Heart right ventricle (tissue), 16 donors: ENCODE measurements at regions not wholly inside any gene's neighbourhood (a gene's known extent, or its start where the extent isn't known, plus 50 kb on each side); places are given as distances from the start of the nearest gene placed in this dataset.
"Not testable (repeated sequence)": the region's sequence is repeated elsewhere in the genome, so short reads cannot be mapped to it uniquely, and the experiment has no call there.

Experiments
- ATAC-seq, 8 donors: fragments of 200-7000 bp; cut with Tn5 transposase; one replicate each; pipeline ENCODE4 v1.9.1; 2020; ENCODE audit warnings: mild to moderate bottlenecking in 8 of 8, moderate library complexity in 8 of 8, moderate number of reproducible peaks in 1 of 8
- DNase-seq, 2 donors: peaks; one replicate each; pipeline ENCODE4 v3.0.0-alpha.2; 2020
- H3K27ac ChIP-seq, 10 donors: fragments of 200-600 bp; sonication (generic) in 2 of 10; one replicate each; pipeline versions ENCODE4 v1.5.0 to v1.8.0; 2020 to 2022; ENCODE audit warnings: mild to moderate bottlenecking in 3 of 10
- H3K27me3 ChIP-seq, 7 donors: fragments of 200-600 bp; one replicate each; pipeline ENCODE4 v1.8.0; 2021 to 2022; ENCODE audit warnings: mild to moderate bottlenecking in 2 of 7
- H3K36me3 ChIP-seq, 9 donors: fragments of 200-600 bp; sonication (generic) in 1 of 9; one replicate each; pipeline versions ENCODE4 v1.5.0 to v1.8.0; 2020 to 2022; ENCODE audit warnings: mild to moderate bottlenecking in 2 of 9
- H3K4me1 ChIP-seq, 9 donors: fragments of 200-600 bp; sonication (generic) in 1 of 9; one replicate each; pipeline versions ENCODE4 v1.5.0 to v1.8.0; 2020 to 2022; ENCODE audit warnings: mild to moderate bottlenecking in 4 of 9
- H3K4me3 ChIP-seq, 10 donors: fragments of 200-600 bp; sonication (generic) in 2 of 10; one replicate each; pipeline versions ENCODE4 v1.5.0 to v1.8.0; 2020 to 2022; ENCODE audit warnings: mild to moderate bottlenecking in 7 of 10, moderate library complexity in 2 of 10
- H3K9me3 ChIP-seq, 11 donors: fragments of 200-600 bp in 10 of 11; sonication (generic) in 2 of 11; one replicate each; pipeline versions ENCODE4 v1.5.0 to v1.8.0; 2013 to 2022; ENCODE audit warnings: mild to moderate bottlenecking in 2 of 11, control low read depth in 1 of 11, moderate library complexity in 1 of 11
- CTCF ChIP-seq, 9 donors: fragments of 200-600 bp; sonication (generic) in 2 of 9; IDR thresholded peaks; one replicate each; pipeline versions ENCODE4 v1.5.0 to v1.8.0; 2021 to 2022; ENCODE audit warnings: antibody characterized with exemption in 9 of 9, mild to moderate bottlenecking in 5 of 9, moderate library complexity in 1 of 9
- WGBS, 2 donors: extraction: QIAGEN DNeasy Blood & Tissue Kit; methylation state at CpG; one replicate each; pipeline ENCODE4 v1.1.7; 2013; ENCODE audit warnings: inconsistent platforms in 1 of 2; 5-methylcytosine and 5-hydroxymethylcytosine counted together
- intact Hi-C, 10 donors: fragments of 100-400 bp; cut with DNase I; formaldehyde crosslinking; loops; one replicate each; pipeline versions ENCODE4 v1.11.1 to v1.14.2; 2022
- donor health status: Arrhythmogenic right ventricular cardiomyopathy.
- donor health status: ischemic (EF 13 %, LVEDD 7.1; RV severe dilation, severe dysfunction).
- donor health status: healthy with polysubstance abuse.
- donor health status: DM: no; HTN: yes; CAD: no.
- donor health status: DM: no; HTN: no; CAD: no.
- donor health status: ischemic (EF 25% LVEDD 6.9; RV normal size, moderate dysfunction).
- donor health status: ischemic (EF 25% LVEDD 5.7; RV mildly dilated, moderate dysfunction).
- donor health status: healthy.
- donor health status: DM: yes; HTN: yes; CAD: no.
- donor health status: Ischemic cardiomyopathy.
- donor health status: ischemic (EF 35%, LVEDD 5.7; RV mildly dilated, moderate dysfunction).
- donor health status: nonischemic (EF 11% LVEDD 7.7; RV severe dilation, severe dysfunction).
- donor health status: DM: yes; HTN: yes; CAD: no.
- donor health status: PGD.
- donor health status: ischemic (EF 29% LVEDD 5.4; RV normal size, mild dysfunction).
- donor health status: nonischemic (EF 23%, LVEDD 6.1; RV moderate dilation, normal function).

- no peaks in the 10 kb centered on the region for H3K4me1 ChIP-seq
- no peak for TF ChIP-seq CTCF (IDR thresholded peaks at IDR 0.05)
- no peak overlapping the region for H3K4me3 ChIP-seq
- H3K9me3 ChIP-seq = peaks cover 0 to 6% (median 0%) of the 10 kb centered on the region in 11 donors
- intact Hi-C loops = no loop called here
- ATAC-seq = no peak
- peaks cover 0 to 4% (median 0%) of the 10 kb centered on the region in 7 donors for H3K27me3 ChIP-seq
- DNase-seq = no peak
- H3K27ac ChIP-seq = no peak overlapping the region
- no peaks in the 10 kb centered on the region for H3K36me3 ChIP-seq
Measured at GRCh38 chr16:60642956-60643355, 1393.3 kb downstream of the CDH8 start.

- no peak overlapping the region for H3K4me3 ChIP-seq
- intact Hi-C loops = no loop called here
- H3K27ac ChIP-seq = no peak overlapping the region
- DNase-seq (no peak), ATAC-seq (no peak)
- H3K27me3 ChIP-seq = peaks cover 0 to 4% (median 0%) of the 10 kb centered on the region in 7 donors
- H3K4me1 ChIP-seq = no peaks in the 10 kb centered on the region
- TF ChIP-seq CTCF (IDR thresholded peaks at IDR 0.05) = no peak
- 80 to 83% methylated on average over 17 of the region's 17 CpGs for WGBS, 2 donors
- peaks cover 0 to 6% (median 0%) of the 10 kb centered on the region in 11 donors for H3K9me3 ChIP-seq
- no peaks in the 10 kb centered on the region for H3K36me3 ChIP-seq
Measured at GRCh38 chr16:60641067-60641665, 1395.1 kb downstream of the CDH8 start.

- no peak overlapping the region for H3K4me3 ChIP-seq
- H3K27me3 ChIP-seq = peaks cover 0 to 4% (median 0%) of the 10 kb centered on the region in 7 donors
- H3K9me3 ChIP-seq = peaks cover 0 to 6% (median 0%) of the 10 kb centered on the region in 11 donors
- intact Hi-C loops = no loop called here
- H3K27ac ChIP-seq = no peak overlapping the region
- no peaks in the 10 kb centered on the region for H3K4me1 ChIP-seq
- TF ChIP-seq CTCF (IDR thresholded peaks at IDR 0.05) = no peak
- no peaks in the 10 kb centered on the region for H3K36me3 ChIP-seq
- ATAC-seq (no peak), DNase-seq (no peak)
- 35 to 59% methylated on average over 3 of the region's 3 CpGs for WGBS, 2 donors
Measured at GRCh38 chr16:60640038-60640437, 1396.2 kb downstream of the CDH8 start.

- H3K27ac ChIP-seq, H3K27me3 ChIP-seq, intact Hi-C loops, H3K4me3 ChIP-seq, H3K4me1 ChIP-seq, H3K36me3 ChIP-seq, ATAC-seq, DNase-seq: not testable (repeated sequence)
- H3K9me3 ChIP-seq = peaks cover 0 to 14% (median 0%) of the 10 kb centered on the region in 11 donors
- WGBS, 2 donors = 77 to 78% methylated on average over 5 of the region's 5 CpGs
Measured at GRCh38 chr16:60636636-60637035, 1399.6 kb downstream of the CDH8 start.

- no peak overlapping the region for H3K27ac ChIP-seq
- WGBS, 2 donors = 68 to 80% methylated on average over 5 of the region's 5 CpGs
- H3K4me1 ChIP-seq = no peaks in the 10 kb centered on the region
- TF ChIP-seq CTCF (IDR thresholded peaks at IDR 0.05) = no peak
- no peaks in the 10 kb centered on the region for H3K27me3 ChIP-seq
- no peak overlapping the region for H3K4me3 ChIP-seq
- peaks cover 0 to 19% (median 0%) of the 10 kb centered on the region in 11 donors for H3K9me3 ChIP-seq
- intact Hi-C loops = no loop called here
- ATAC-seq (no peak), DNase-seq (no peak)
- no peaks in the 10 kb centered on the region for H3K36me3 ChIP-seq
Measured at GRCh38 chr16:60636117-60636516, 1400.1 kb downstream of the CDH8 start.
